Activated CD8-positive, alpha-beta memory T cell treated with anti-CD3 and anti-CD28 coated beads, Interleukin-2, amount 50 U/mL, for 24 hours (primary cell): ENCODE measurements at regions not wholly inside any gene's neighbourhood (a gene's known extent, or its start where the extent isn't known, plus 50 kb on each side); places are given as distances from the start of the nearest gene placed in this dataset.

Experiments
- DNase-seq: peaks from one replicate; pipeline ENCODE4 v3.0.0-alpha.2; 2020; ENCODE audit errors: extremely low read depth

DNA sequence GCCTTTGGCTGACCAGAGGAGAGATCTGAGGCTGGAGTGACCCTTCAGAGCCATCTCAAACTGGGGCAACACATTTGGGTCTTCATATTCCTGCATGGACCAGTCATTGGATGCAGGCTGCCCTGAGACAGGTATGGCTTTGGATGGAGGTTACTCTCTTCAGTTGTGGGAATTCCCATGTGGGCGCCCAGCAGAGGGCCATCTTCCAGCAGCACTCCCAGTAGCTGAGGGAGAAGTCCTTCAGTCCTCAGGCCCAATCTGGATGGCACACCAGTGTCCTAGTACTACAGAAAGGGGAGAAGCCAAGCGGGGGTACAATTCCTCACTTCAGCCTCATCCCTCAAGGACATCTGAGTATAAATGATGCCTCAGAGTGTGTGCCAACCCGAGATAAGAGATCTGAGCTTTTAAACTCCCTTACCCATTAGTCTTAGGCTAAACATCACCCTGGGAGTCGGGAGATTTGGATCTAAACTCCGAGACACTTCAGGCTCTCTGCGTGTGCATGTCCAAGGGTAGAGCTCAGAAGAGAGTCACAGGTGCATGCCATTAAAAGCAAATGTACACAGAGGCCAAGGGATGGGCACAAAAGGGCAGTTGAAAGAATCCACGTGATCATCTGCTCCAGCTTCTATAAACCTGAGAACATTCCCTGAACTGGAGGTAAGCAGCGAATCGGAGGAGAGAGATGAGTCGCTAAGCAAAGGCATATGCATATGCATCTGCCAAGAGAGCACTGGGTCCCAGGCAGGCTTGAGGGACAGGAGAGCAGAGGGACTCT lies 204.6 kb downstream of the CD83 start:
- no peak for DNase-seq

DNA sequence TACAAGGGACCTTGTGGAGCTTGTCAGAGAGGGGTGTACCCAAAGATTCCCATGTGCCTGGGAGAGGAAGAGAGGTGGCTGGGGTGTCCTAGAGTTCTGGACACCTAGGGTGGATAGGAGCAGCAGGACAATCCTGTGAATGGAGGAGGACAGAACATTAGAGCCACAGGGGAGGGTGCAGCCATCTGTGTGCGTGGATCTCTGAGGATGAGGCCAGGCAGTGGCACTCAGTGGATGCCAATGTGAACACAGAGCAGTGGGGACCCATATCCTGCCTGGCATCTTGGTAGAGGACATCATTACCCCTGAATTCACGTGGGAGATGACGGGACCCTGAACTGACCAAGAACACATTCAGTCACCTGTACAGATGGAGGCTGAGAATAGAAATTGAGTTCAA lies 205.3 kb downstream of the CD83 start:
- DNase-seq = no peak

DNA sequence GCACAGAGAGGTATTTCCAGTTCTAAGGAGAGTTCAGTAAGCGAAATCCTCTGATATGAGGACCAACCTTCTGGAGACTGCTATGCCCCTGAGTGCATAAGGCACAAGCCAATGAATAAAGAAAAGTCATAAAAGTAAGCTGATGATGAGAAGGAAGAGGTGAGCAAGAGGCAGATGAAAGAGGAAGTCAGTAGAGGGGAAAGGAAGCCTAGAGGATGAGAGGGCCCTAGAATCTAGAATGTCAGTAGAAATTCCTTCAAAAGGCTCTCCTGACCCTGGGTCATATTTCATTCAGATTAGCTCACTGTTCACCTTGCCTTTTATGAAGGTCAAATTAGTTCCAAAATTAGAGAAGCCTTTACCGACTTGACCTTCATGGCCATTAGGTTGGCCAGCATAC lies 209.2 kb downstream of the CD83 start:
- DNase-seq = no peak

GRCh38 chr6:14328163-14328562 lies 210.6 kb downstream of the CD83 start:
- no peak for DNase-seq

DNA sequence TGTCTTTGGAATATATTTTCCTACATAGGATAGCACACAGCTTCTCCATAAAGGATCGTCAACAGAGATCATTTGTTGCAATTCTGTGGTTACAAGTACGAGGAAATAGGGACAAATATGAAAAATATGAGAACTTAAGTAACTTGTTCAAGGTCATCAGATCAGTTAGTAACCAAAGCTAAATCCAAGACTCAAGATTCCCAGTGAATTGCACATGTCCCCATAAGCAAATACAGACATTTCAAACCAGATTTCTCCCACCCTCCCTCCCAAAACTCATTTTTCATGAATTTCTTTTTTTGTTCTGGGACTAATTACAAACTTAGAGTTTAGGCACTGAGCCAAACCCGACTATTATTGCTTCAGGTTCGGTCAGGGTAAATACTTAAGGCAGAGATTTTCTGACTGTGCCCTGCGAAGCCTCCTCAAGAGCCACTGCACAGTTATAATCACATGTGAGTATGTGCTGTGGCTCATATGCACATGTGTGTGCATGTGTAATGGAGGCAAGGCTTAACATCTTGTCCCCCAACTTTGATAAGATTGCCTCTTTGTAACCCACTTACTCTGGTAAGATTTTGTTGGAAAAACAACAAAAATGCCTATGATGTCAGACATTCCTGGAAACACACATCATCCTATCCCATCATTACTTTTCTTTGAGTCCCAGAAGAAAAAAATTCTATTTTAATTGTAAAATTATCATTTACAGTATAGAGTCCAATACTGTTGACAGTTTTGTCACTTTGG lies 216.2 kb downstream of the CD83 start:
- DNase-seq = no peak

GRCh38 chr6:14335071-14335470 lies 217.5 kb downstream of the CD83 start:
- no peak for DNase-seq

GRCh38 chr6:14337152-14337551 lies 219.6 kb downstream of the CD83 start:
- no peak for DNase-seq

DNA sequence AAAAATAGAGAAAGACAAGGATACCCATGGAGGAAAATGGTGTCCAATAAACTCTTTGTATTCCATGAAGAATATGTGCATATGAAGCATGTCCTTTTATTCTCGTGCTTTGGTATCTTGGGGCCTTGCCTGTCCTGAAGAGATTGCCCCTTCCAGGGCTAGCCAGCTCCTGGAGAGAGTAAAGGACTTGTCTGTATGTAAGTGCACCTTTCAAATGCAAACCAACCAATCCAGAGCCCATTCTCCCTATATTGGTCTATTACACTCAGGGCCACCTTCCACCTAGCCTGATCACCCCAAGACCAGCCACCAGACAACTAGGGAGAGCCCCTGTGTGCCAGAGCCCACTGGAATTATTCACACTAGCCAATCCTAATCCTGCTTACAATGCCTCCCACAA lies 221.6 kb downstream of the CD83 start:
- DNase-seq = no peak

DNA sequence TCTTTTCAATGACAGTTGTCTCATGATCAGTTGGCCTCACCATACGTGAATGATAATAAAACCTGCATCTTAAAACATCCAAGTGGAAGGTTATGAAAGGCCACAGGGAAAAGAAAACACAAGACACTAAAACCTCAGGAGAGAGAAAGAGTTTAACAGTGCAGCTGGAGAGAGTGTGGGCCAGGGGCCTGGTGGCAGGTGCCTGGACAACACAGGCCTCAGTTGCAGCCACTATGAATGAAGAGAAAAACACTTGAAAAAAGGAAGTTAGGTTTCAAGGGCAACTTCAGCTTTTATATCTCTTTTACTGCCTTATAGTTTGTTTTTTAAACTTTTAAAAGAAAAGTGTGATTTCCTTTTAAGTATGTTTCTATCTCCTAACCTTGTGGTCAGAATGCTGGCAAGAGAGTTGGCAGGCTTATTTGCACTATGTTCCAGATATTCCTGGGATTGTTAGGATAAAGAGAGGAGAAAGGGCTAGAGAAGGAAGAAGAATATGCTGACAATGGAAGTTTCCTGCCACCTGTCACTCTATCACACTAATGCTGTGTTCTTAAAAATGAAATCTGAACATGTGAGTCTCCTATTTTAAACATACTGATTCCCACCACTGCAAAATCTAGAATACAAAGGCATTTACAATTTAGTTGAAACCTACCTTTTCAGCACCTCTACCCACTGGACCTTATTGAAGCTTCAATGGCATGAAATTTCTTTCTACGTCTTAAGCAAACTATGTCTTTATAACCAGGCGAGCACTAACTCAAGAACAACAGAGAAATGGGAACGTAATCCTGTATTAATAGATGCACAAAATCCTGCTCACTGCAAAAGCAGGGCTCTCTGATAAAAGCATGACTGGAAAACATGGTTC lies 222.4 kb downstream of the CD83 start:
- DNase-seq = no peak

GRCh38 chr6:14344486-14344885 lies 226.9 kb downstream of the CD83 start:
- no peak for DNase-seq

- DNase-seq = no peak
Observed at GRCh38 chr6:14348389-14348788, 230.8 kb downstream of the CD83 start.

GRCh38 chr6:14349507-14349906 lies 231.9 kb downstream of the CD83 start:
- DNase-seq = no peak

DNA sequence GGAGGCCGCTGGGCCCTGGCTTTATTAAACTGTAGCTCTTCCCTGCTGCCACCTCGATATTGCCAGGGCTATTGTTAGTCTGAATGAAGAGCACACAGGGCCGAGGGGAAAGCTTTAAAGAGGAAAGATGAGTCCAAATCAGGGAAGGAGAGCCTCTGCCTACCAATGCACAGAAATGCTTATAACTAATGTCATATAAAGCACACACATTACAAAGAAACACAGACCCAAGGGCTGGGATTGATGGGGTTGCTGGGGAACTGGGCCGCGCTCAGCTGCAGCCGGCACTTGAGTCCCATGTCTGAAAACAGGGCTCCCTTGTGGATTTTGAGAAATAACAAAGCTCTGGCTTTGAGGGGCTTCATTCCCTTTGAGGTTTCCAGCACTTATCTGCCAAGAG lies 232.6 kb downstream of the CD83 start:
- DNase-seq = no peak

DNA sequence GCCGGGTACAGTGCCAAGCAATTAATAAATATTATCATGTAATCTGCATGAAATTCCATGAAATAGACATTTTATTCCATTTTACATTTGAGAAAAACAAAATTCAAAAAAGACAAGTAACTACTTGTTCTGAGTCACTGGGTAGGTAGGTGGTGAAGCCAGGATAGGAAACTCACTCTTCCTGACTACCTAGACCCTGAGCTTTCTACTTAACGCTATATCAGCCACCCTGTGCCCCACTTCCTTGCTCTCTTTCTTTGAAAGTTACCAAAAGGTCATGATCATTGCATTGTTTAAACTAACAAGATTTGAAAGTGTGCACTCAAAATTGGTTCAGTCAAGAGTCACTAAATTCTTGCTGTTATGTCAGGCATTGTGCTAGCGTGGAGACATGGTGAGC lies 235.7 kb downstream of the CD83 start:
- no peak for DNase-seq

- DNase-seq = no peak
Observed at GRCh38 chr6:14353798-14354197, 236.2 kb downstream of the CD83 start.

- no peak for DNase-seq
Observed at GRCh38 chr6:14354919-14355572, 237.5 kb downstream of the CD83 start.

DNA sequence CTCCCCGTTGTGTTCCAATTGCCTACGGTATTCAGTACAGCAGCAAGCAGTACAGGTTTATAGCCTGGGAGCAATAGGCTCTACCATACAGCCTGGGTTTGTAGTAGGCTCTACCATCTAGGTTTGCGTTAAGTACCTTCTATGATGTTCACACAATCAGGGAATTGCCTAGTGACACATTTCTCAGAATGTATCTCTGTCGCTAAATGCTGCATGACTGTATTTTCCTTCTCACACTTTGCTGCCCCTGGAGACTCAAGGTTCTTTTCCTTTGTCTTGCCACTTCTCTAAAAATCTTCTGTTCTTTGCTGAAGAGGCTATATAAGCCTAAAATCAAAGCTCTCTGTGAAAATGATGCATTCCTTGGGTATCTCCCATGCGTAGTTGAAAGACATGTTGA lies 241.9 kb downstream of the CD83 start:
- DNase-seq = no peak

DNA sequence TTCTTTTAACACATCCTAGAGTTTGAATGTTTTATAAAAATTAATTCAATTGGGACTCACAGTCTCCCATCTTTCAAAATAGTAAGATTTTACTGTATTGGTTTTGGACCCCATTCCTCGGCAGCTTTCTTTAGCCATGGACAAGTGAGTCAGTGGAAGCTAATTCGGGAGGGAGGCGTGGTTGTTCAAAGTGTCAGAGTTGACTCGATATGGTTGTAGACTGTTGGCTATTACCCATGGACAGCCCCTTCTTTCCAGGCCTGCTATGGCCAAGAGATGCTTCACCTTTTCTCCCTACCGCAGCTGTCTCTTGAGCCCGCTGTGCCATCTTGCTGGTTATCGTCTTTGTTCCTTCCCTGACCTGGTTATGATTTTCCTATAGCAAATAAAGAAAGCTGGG lies 243.0 kb downstream of the CD83 start:
- no peak for DNase-seq

GRCh38 chr6:14361297-14361696 lies 243.7 kb downstream of the CD83 start:
- DNase-seq = no peak

DNA sequence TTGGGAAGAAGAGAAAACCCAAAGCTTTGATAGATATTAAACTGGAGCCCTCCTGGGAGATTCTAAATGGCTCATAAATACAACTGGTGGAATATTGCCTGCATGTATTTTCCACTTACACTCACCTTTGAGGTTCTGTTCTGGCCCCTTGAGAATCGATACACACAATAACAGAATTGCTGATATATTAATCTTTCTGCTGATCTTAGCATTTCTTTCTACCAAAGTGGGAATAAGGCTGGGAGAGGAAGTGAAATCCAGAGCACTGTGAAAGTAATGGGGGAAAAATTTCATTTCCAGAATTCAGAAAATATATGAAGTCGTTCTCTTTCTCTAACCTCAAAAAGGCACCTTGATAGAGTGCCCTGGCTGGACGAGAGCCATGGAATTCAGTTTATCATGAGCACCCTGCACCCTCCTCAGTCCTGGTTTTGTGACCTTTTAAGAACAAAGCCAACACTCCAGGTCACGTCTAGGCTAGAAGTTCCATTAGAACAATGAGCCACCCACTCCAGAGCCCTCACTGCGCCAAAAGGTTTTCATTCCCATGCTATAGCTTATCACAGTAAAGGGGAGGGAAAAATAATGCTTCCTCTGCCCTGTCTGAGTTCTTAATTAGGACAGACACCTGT lies 244.5 kb downstream of the CD83 start:
- no peak for DNase-seq

- no peak for DNase-seq
Observed at GRCh38 chr6:14364370-14364769, 246.8 kb downstream of the CD83 start.
